ENCODE measurements at regions not wholly inside any gene's neighbourhood (a gene's known extent, or its start where the extent isn't known, plus 50 kb on each side); places are given as distances from the start of the nearest gene placed in this dataset.

DNA sequence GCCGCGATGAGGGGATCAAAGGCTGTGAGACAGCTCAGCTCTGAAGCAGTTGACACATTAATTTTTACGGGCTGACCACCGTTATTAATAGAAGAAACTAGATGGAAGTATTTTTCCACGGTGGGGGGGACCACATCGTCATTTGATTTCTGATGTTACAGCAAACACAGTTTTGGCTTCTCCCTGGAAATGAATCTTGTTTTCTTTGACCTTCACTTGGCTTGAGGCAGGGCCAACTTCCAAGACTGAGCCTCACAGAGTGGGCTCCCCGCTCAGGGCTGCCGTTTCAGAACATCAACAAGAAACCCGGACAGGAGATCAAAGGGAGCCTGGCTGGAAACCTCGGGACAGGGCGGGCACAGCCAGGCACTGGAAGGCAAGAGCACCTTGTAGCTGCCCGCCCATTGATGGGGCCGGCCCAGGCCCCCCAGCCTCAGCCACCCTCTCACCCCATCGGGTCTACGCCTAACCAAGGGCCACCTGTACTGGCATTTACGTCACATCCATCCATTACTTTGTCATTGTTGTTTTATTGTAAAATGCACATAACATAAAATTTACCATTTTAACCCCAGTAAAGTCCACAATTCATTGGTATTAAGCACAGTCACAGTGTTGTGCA, 124.6 kb downstream of the C16orf95 start:
- in situ Hi-C loops (cut with MboI): no loop called here

DNA sequence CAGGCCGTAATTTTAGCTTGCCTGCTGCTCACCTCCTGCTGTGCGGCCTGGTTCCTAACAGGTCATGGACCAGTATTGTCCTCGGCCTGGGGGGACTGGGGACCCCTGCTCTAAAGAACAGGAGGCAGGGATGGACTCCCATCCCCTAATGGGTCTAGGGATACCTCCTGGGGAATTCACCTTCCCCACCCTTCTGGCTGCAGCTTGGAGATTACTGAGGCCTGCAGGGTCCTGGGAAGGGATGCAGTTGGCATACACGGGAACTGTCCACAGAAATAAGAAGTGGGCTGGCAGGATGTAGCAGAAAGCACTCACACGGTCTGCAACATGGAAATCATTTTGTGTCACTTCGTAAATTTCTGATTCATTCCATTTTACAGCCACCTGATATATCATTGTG, 123.0 kb downstream of the C16orf95 start:
- no peaks in the 10 kb centered on the region for H3K4me1 ChIP-seq (ENCODE audit: insufficient read depth)
- no peak for DNase-seq
- H3K9me3 ChIP-seq (ENCODE audit: low read depth): no peaks in the 10 kb centered on the region
- in situ Hi-C loops (cut with MboI): no loop called here
- H3K4me2 ChIP-seq (ENCODE audit: unreplicated experiment): no peak overlapping the region
- WGBS, 2 experiments (ENCODE audit: low coverage in 1 of 2, low lambda C conversion rate in 2 of 2, missing lambda C conversion rate in 2 of 2): 71 to 78% methylated on average over 6 of the region's 6 CpGs
- H2AFZ ChIP-seq: no peak overlapping the region
- no peaks in the 10 kb centered on the region for H4K20me1 ChIP-seq (ENCODE audit: insufficient read depth)
- TF ChIP-seq EZH2 (IDR thresholded peaks at IDR 0.05; ENCODE audit: insufficient read depth, poor library complexity, severe bottlenecking) (no peak), EZH2phosphoT487 (IDR thresholded peaks at IDR 0.05; ENCODE audit: insufficient read depth, low read depth) (no peak)
- H3K79me2 ChIP-seq (ENCODE audit: insufficient read depth): no peaks in the 10 kb centered on the region
- H3K27me3 ChIP-seq (replicated peaks; ENCODE audit: insufficient read depth): no peaks in the 10 kb centered on the region
- H3K9me2 ChIP-seq (ENCODE audit: insufficient read depth): no peaks in the 10 kb centered on the region
- no peak overlapping the region for H3K4me3 ChIP-seq
- H3F3A ChIP-seq (ENCODE audit: insufficient read depth): no peaks in the 10 kb centered on the region
- H3K27ac ChIP-seq: no peak overlapping the region
- no peaks in the 10 kb centered on the region for H3K36me3 ChIP-seq (ENCODE audit: low read depth)
- no peak overlapping the region for H3K9ac ChIP-seq

More for the DNA sequence above, 124.6 kb downstream of the C16orf95 start:
- Histone ChIP-seq H3K9me2 (ENCODE audit: insufficient read depth) (no peaks in the 10 kb centered on the region), H3K4me2 (ENCODE audit: unreplicated experiment) (no peak overlapping the region), H3K9ac (no peak overlapping the region), H3K4me3 (no peak overlapping the region), H3K79me2 (ENCODE audit: insufficient read depth) (no peaks in the 10 kb centered on the region), H3K27me3 (replicated peaks; ENCODE audit: insufficient read depth) (no peaks in the 10 kb centered on the region), H4K20me1 (ENCODE audit: insufficient read depth) (no peaks in the 10 kb centered on the region), H3K4me1 (ENCODE audit: insufficient read depth) (no peaks in the 10 kb centered on the region), H3K27ac (no peak overlapping the region), H3F3A (ENCODE audit: insufficient read depth) (no peaks in the 10 kb centered on the region; the same call in 1 of the 2 replicates), H2AFZ (no peak overlapping the region), H3K9me3 (ENCODE audit: low read depth) (no peaks in the 10 kb centered on the region), H3K36me3 (ENCODE audit: low read depth) (no peaks in the 10 kb centered on the region)
- no peak for TF ChIP-seq EZH2 (IDR thresholded peaks at IDR 0.05; ENCODE audit: insufficient read depth, poor library complexity, severe bottlenecking)
- TF ChIP-seq EZH2phosphoT487 (IDR thresholded peaks at IDR 0.05; ENCODE audit: insufficient read depth, low read depth): no peak
- WGBS, 2 experiments (ENCODE audit: low coverage in 1 of 2, low lambda C conversion rate in 2 of 2, missing lambda C conversion rate in 2 of 2): 79 to 80% methylated on average over 16 of the region's 16 CpGs
- no peak for DNase-seq

DNA sequence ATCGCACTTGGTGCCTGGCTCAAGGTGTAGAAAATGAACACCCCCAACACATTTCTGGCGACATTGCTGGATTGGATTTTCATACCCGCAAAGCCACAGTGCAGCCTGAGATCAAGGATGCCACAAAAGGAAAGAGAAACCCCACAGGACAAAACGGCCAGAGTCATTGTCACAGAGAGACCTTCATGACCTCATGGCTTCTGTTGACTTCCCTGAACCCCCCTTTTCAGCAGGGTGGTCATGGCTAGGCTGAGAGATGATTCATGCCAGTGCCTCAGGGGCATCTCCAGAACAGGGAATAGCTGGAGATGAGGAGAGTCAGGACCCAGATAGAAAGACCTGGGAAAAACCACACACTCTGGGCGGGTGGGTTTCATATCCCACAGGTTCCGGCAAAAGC, 122.0 kb downstream of the C16orf95 start:
- TF ChIP-seq EZH2phosphoT487 (IDR thresholded peaks at IDR 0.05; ENCODE audit: insufficient read depth, low read depth) (no peak), EZH2 (IDR thresholded peaks at IDR 0.05; ENCODE audit: insufficient read depth, poor library complexity, severe bottlenecking) (no peak)
- in situ Hi-C loops (cut with MboI): no loop called here
- Histone ChIP-seq H3F3A (ENCODE audit: insufficient read depth) (0 out of 2 replicates have a peak, but pooled peaks cover 2% of the 10 kb centered on the region), H3K27ac (no peak overlapping the region), H3K4me2 (ENCODE audit: unreplicated experiment) (no peak overlapping the region), H3K4me1 (ENCODE audit: insufficient read depth) (peaks cover 2% of the 10 kb centered on the region; the same call in 1 of the 2 replicates), H3K9ac (no peak overlapping the region), H3K9me2 (ENCODE audit: insufficient read depth) (no peaks in the 10 kb centered on the region), H4K20me1 (ENCODE audit: insufficient read depth) (no peaks in the 10 kb centered on the region), H3K27me3 (replicated peaks; ENCODE audit: insufficient read depth) (no peaks in the 10 kb centered on the region), H3K36me3 (ENCODE audit: low read depth) (no peaks in the 10 kb centered on the region), H3K79me2 (ENCODE audit: insufficient read depth) (no peaks in the 10 kb centered on the region), H3K4me3 (no peak overlapping the region), H3K9me3 (ENCODE audit: low read depth) (no peaks in the 10 kb centered on the region), H2AFZ (no peak overlapping the region)
- no peak for DNase-seq
- WGBS, 2 experiments (ENCODE audit: low coverage in 1 of 2, low lambda C conversion rate in 2 of 2, missing lambda C conversion rate in 2 of 2): 83 to 87% methylated on average over 6 of the region's 6 CpGs

DNA sequence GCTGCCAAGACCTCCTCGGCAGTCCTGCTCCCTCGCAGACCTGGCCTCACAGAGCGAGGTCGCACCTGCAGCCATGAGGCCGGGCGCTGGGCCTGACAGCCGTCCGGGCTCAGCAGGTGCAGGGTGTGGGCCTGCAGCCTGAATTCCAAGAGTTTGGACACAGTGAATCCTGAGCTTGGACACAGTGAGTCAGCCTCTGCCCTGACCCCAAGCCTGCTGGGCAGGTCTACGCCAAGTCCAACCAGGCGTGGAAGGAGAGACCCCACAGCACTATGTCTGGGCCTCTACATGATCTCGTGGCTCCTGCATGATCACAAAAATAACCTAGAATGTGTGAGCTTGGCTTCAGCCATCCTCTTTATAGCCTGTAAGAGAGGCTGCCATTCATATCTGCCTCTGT, 121.0 kb downstream of the C16orf95 start:
- Histone ChIP-seq H3K9ac (no peak overlapping the region), H3K27me3 (replicated peaks; ENCODE audit: insufficient read depth) (no peaks in the 10 kb centered on the region), H3K79me2 (ENCODE audit: insufficient read depth) (no peaks in the 10 kb centered on the region), H2AFZ (no peak overlapping the region), H3K36me3 (ENCODE audit: low read depth) (no peaks in the 10 kb centered on the region), H3K4me3 (no peak overlapping the region), H3K4me1 (ENCODE audit: insufficient read depth) (peaks cover 10% of the 10 kb centered on the region; the same call in 1 of the 2 replicates), H4K20me1 (ENCODE audit: insufficient read depth) (no peaks in the 10 kb centered on the region), H3K9me3 (ENCODE audit: low read depth) (no peaks in the 10 kb centered on the region), H3F3A (ENCODE audit: insufficient read depth) (peaks cover 6% of the 10 kb centered on the region; the same call in 1 of the 2 replicates), H3K9me2 (ENCODE audit: insufficient read depth) (no peaks in the 10 kb centered on the region), H3K4me2 (ENCODE audit: unreplicated experiment) (no peak overlapping the region), H3K27ac (no peak overlapping the region)
- TF ChIP-seq EZH2phosphoT487 (IDR thresholded peaks at IDR 0.05; ENCODE audit: insufficient read depth, low read depth): no peak
- TF ChIP-seq EZH2 (IDR thresholded peaks at IDR 0.05; ENCODE audit: insufficient read depth, poor library complexity, severe bottlenecking): no peak
- in situ Hi-C loops (cut with MboI): no loop called here
- 83 to 89% methylated on average over 8 to 11 of the region's 11 CpGs for WGBS, 2 experiments (ENCODE audit: low coverage in 1 of 2, low lambda C conversion rate in 2 of 2, missing lambda C conversion rate in 2 of 2)
- no peak for DNase-seq

Data from GM23248 (cell line).